ENCODE measurements at regions not wholly inside any gene's neighbourhood (a gene's known extent, or its start where the extent isn't known, plus 50 kb on each side); places are given as distances from the start of the nearest gene placed in this dataset.

GRCh38 chr3:164375995-164376394, 702.3 kb downstream of the SI start:
- Histone ChIP-seq H3K4me2 (ENCODE audit: insufficient read depth, low read length) (no peak overlapping the region), H3K9ac (replicated peaks; ENCODE audit: extremely low read depth, insufficient read depth, low read length) (no peak overlapping the region), H3K4me3 (replicated peaks in 1 of 3; ENCODE audit: insufficient read depth in 1 of 3, low read depth in 1 of 3, low read length in 3 of 3) (no peak overlapping the region), H2AFZ (ENCODE audit: low read depth, low read length) (no peak overlapping the region), H3K9me1 (replicated peaks; ENCODE audit: control insufficient read depth, extremely low read depth, insufficient read depth, low read length) (no peaks in the 10 kb centered on the region), H3K4me1 (ENCODE audit: control insufficient read depth, extremely low read depth, insufficient read depth, low read length) (no peaks in the 10 kb centered on the region), H3K9me3 (replicated peaks; ENCODE audit: control insufficient read depth, insufficient read depth, low read length) (peaks cover under 1% of the 10 kb centered on the region), H4K20me1 (replicated peaks; ENCODE audit: control insufficient read depth, extremely low read depth, insufficient read depth, low read length) (no peaks in the 10 kb centered on the region), H3K79me2 (ENCODE audit: control insufficient read depth, insufficient read depth, low read length) (no peaks in the 10 kb centered on the region), H3K27me3 (ENCODE audit: control insufficient read depth in 2 of 2, insufficient read depth in 2 of 2, low read length in 2 of 2) (no peaks in the 10 kb centered on the region), H3K27ac (ENCODE audit: insufficient read depth, low read depth, low read length) (no peak overlapping the region), H3K36me3 (ENCODE audit: control insufficient read depth in 2 of 2, extremely low read depth in 1 of 2, insufficient read depth in 2 of 2, low read length in 2 of 2) (no peaks in the 10 kb centered on the region)
- no TSS peak for BruUV-seq (replicated peaks)
- dilution Hi-C loops (cut with MboI; ENCODE audit: extremely low pct_ligation_motif_present, low sequenced_read_pairs) (no loop called here), intact Hi-C loops (cut with micrococcal nuclease) (no loop called here)
- FAIRE-seq (no peak), DNase-seq (ENCODE audit: low read depth, low spot score) (no peak)
- ChIA-PET POLR2A (no interaction called here), CTCF (no interaction called here)
- no peak for TF ChIP-seq GATA2 (IDR thresholded peaks at IDR 0.05; ENCODE audit: insufficient read depth, insufficient read length, low read depth, low read length)
- TF ChIP-seq CTCF (IDR thresholded peaks at IDR 0.05; ENCODE audit: extremely low read depth in 1 of 2, insufficient read depth in 1 of 2, low read depth in 1 of 2, low read length in 2 of 2) = no peak
- TF ChIP-seq POLR2AphosphoS5 (IDR thresholded peaks at IDR 0.05; ENCODE audit: insufficient read depth, low read depth, low read length) = no peak
- no peak for TF ChIP-seq MAX (IDR thresholded peaks at IDR 0.05; ENCODE audit: insufficient read depth, insufficient read length)
- TF ChIP-seq JUN (IDR thresholded peaks at IDR 0.05; ENCODE audit: borderline replicate concordance, insufficient read depth, insufficient read length, low read depth) = no peak
- no peak for TF ChIP-seq FOS (IDR thresholded peaks at IDR 0.05; ENCODE audit: borderline replicate concordance, insufficient read depth, low read length)
- no peak for TF ChIP-seq POLR2A (IDR thresholded peaks at IDR 0.05; ENCODE audit: low read depth, low read length)
- TF ChIP-seq MYC (IDR thresholded peaks at IDR 0.05; ENCODE audit: low read depth, low read length) = no peak
- TF ChIP-seq EZH2 (IDR thresholded peaks at IDR 0.05; ENCODE audit: borderline replicate concordance, low read depth, low read length, severe bottlenecking) = no peak

Measured in endothelial cell of umbilical vein (primary cell).